ENCODE measurements at regions not wholly inside any gene's neighbourhood (a gene's known extent, or its start where the extent isn't known, plus 50 kb on each side); places are given as distances from the start of the nearest gene placed in this dataset.
A peak's percentile ranks its signal among the peaks of the same experiment; 100 is the strongest.

- no peak for DNase-seq (ENCODE audit: extremely low read depth, low read depth)
Measured at GRCh38 chr4:112845386-112845785, 204.1 kb upstream of the ANK2 start.

GRCh38 chr4:112847045-112847444 lies 202.4 kb upstream of the ANK2 start:
- DNase-seq (ENCODE audit: extremely low read depth, low read depth): no peak

DNA sequence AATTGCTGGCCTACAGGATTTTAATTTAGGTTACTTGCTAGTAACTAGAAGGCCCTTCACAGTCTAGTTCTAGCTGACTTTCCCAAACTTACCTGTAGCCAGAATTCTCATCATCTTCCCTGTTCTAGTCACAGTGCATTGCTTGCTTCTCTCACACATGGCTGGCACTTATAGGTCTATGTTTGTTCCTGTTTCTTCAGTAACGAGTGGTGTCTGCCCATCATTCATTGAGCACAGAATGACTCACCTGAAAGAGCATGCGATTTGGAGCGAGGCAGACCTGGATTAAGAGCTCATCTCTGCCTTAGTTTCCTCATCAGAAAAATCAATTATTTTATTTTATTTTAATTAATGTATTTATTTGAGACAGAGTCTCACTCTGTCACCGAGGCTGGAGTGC lies 201.7 kb upstream of the ANK2 start:
- no peak for DNase-seq (ENCODE audit: extremely low read depth, low read depth)

- no peak for DNase-seq (ENCODE audit: extremely low read depth, low read depth)
Measured at GRCh38 chr4:112848911-112849310, 200.5 kb upstream of the ANK2 start.

DNA sequence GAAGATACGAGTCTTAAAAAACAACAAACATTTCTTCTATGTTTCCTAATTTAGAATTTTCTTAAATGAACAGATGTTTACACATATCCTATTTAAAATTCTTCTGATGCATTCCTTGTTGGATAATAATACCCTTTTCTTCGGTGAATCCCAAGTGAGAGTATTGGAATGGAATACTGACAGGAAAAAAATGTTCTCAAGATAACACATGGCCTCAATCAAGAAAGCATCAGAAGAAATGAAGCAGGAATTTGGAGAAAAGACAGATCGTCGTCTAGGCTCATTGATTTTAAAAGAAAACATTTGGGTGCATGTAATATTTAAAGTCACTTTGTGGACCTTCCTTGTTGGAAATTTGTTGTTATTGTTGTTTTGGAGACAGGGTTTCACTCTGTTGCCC lies 196.9 kb upstream of the ANK2 start:
- no peak for DNase-seq (ENCODE audit: extremely low read depth, low read depth)

GRCh38 chr4:112853662-112854256 lies 195.7 kb upstream of the ANK2 start:
- no peak for DNase-seq (ENCODE audit: extremely low read depth, low read depth)

GRCh38 chr4:112854420-112854819 lies 195.0 kb upstream of the ANK2 start:
- DNase-seq (ENCODE audit: extremely low read depth, low read depth): no peak

GRCh38 chr4:112855058-112855457 lies 194.4 kb upstream of the ANK2 start:
- no peak for DNase-seq (ENCODE audit: extremely low read depth, low read depth)

- DNase-seq (ENCODE audit: extremely low read depth, low read depth): peak; percentile 36
Measured at GRCh38 chr4:112857461-112857860, 192.0 kb upstream of the ANK2 start.

DNA sequence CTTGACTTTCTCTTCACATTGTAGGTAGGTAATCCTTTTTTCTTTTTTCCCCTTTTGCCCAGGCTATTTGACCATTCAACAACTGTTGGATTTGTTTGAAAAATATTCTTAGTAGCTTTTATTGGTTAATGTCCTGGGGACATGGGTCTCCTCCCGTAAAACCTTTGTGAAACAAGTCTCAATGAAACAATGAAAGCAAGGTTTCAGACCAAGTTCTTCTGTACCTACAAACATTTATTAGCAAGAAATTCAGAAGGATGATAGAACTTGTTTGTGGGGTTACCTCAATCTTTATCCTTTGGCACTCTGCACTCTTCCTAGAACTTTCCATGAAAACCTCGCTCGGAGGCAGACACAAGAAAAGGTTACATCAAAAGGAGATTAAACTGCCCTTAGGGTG lies 190.7 kb upstream of the ANK2 start:
- DNase-seq (ENCODE audit: extremely low read depth, low read depth): no peak

DNA sequence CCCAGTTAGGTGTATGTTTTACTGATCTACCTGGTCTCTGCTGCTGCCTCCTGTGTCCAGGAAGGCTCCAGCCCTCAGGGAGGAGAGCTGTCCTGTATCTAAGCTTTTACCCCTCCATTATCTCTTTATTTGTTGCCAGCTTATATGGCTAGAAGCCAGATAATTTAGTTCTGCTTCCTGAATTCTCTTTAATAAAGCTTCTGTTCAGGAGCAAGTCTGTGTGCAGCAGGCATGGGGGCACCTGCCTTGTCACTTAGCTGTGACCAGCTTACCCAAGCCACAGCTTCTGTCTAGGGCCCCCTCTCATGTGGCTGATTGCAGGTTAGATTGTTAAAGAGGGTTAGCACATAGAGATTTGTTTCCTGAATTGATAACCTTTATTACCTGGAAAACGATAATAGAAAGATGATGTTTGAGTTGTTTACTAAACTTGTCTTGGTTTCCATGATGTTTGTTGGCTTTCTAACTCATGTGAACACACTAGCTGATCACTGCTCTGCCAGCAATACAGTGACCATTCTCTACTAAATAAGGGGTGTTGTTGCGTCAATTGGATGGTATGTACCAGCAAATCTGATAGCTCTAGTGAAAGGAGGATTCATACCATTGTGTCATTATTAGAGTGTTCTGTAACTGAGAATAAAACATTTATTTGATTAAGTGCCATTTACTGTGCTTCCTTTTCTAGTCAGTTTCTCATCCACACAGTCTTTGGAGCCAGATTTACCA lies 189.8 kb upstream of the ANK2 start:
- DNase-seq (ENCODE audit: extremely low read depth, low read depth): no peak

GRCh38 chr4:112860830-112861690 lies 188.4 kb upstream of the ANK2 start:
- no peak for DNase-seq (ENCODE audit: extremely low read depth, low read depth)

- DNase-seq (ENCODE audit: extremely low read depth, low read depth): no peak
Measured at GRCh38 chr4:112861691-112862674, 187.5 kb upstream of the ANK2 start.

- no peak for DNase-seq (ENCODE audit: extremely low read depth, low read depth)
Measured at GRCh38 chr4:112865443-112865842, 184.0 kb upstream of the ANK2 start.

DNA sequence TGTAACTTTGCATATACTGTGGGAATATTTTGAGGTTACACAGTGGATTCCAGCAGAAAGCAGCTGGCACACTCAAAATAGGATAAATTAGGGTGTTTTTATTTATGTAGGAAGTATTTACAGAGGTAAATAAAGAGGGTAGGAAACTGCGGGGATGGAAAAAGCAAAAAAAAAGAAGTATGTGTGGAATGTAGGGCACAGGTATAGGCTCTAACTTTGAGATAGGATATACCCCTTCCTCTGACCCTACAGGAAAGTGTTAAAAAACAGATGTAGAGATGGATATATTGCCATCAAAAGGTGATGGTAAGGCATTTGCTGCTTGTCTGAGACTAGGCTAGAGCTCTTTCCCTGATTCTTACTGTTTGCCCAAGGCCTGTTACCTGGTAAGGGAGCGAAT lies 173.1 kb upstream of the ANK2 start:
- no peak for DNase-seq (ENCODE audit: extremely low read depth, low read depth)

DNA sequence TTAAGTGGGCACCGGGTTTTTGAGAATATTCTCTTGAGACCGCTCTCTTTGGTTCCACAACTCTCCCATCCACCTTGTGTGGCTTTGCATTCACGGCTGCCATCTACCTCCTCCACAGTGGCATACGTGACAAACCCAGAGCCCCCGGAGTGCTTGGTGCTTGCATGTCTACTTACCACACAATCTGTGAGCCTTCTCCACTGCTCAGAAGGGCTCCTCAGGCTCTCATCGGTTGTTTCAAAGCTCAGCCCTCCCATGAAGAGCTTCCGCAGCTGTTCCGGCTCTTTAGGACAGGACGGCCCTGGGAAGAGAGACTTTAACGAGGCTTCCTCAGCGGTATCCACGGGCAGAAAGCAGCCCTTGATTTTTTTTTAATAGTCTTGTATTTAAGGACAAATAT lies 167.6 kb upstream of the ANK2 start:
- DNase-seq (ENCODE audit: extremely low read depth, low read depth): no peak

- DNase-seq (ENCODE audit: extremely low read depth, low read depth): no peak
Measured at GRCh38 chr4:112882286-112882685, 167.2 kb upstream of the ANK2 start.

DNA sequence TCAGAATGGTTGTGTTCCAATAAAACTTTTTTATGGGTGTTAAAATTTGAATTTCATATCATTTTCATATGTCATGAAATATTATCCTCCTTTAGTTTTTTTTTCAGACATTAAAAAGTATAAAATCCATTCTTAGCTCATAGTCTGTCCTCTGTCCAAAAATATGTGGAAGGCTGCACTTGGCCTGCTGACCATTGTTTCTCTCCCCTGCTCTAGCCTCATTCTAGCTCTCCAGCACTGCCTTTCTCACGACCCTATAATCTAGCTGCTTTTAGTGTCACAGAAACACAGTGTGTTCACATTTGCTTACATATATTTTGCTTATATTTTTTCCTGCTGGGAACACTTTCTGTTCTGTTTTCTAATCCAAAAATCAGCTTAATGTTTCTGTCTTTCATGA lies 165.0 kb upstream of the ANK2 start:
- DNase-seq (ENCODE audit: extremely low read depth, low read depth): no peak

DNA sequence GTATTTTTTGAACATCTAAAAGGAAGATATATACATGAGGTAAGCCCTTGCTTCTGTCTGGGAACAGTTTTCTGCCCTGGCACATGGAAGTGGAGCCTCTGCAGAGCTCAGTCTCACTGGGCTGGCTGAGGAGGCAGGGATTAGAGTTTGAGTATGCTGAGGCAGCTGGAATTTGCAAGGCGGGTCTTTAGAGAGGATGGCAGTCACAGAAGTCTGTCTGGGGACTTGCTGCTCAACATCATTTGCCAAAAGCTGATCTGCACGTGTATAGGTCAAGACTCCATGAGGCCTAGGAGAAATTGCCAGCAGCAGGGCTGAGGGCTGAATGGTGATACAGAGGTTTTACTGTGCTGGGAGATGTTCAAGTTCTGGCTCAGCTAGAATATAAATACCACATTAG lies 163.6 kb upstream of the ANK2 start:
- no peak for DNase-seq (ENCODE audit: extremely low read depth, low read depth)

GRCh38 chr4:112888622-112889021 lies 160.8 kb upstream of the ANK2 start:
- DNase-seq (ENCODE audit: extremely low read depth, low read depth): no peak

DNA sequence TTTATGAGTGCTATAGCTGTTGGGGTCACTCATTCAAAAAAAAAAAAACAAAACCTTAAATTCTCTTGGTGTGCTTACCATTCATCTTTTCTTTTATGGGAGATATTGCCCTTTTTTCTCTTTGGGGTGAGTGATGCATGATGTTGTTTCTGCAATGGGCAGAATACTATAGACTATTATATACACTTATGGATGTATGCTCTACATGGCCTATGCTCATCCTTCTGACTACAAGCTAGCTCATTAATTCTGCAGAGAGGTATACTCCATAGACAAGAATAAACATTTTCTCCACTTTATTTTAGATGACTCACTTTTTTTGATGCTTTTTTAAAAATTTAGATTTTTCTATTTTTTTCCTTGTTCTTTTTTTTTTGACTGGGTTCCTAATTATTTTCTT lies 160.3 kb upstream of the ANK2 start:
- no peak for DNase-seq (ENCODE audit: extremely low read depth, low read depth)

Data from NCI-H460 (cell line).